Duodenal mucosa (tissue), 2 donors: ENCODE measurements at regions not wholly inside any gene's neighbourhood (a gene's known extent, or its start where the extent isn't known, plus 50 kb on each side); places are given as distances from the start of the nearest gene placed in this dataset.

Source experiments
- H3K27ac ChIP-seq: one replicate; pipeline ENCODE4 v1.7.0; 2013; ENCODE audit warnings: low read depth, low read length
- H3K27me3 ChIP-seq, 2 donors: one replicate each; pipeline ENCODE4 v1.7.0; 2013; ENCODE audit warnings: low read length in 2 of 2, control low read depth in 1 of 2; ENCODE audit not compliant: insufficient read depth in 2 of 2, control insufficient read depth in 1 of 2
- H3K36me3 ChIP-seq, 2 donors: one replicate each; pipeline ENCODE4 v1.7.0; 2013; ENCODE audit warnings: low read length in 2 of 2, control low read depth in 1 of 2; ENCODE audit not compliant: insufficient read depth in 2 of 2, control insufficient read depth in 1 of 2
- H3K4me1 ChIP-seq, 2 donors: one replicate each; pipeline ENCODE4 v1.7.0; 2013; ENCODE audit warnings: low read length in 2 of 2, control low read depth in 1 of 2; ENCODE audit not compliant: insufficient read depth in 2 of 2, control insufficient read depth in 1 of 2
- H3K4me3 ChIP-seq, 2 donors: one replicate each; pipeline ENCODE4 v1.7.0; 2013; ENCODE audit warnings: low read length in 2 of 2, low read depth in 1 of 2
- H3K9ac ChIP-seq, 2 donors: one replicate each; pipeline ENCODE4 v1.7.0; 2013; ENCODE audit warnings: low read length in 2 of 2, low read depth in 1 of 2
- H3K9me3 ChIP-seq, 2 donors: one replicate each; pipeline ENCODE4 v1.7.0; 2013; ENCODE audit warnings: low read length in 2 of 2, control low read depth in 1 of 2; ENCODE audit not compliant: control insufficient read depth in 1 of 2

DNA sequence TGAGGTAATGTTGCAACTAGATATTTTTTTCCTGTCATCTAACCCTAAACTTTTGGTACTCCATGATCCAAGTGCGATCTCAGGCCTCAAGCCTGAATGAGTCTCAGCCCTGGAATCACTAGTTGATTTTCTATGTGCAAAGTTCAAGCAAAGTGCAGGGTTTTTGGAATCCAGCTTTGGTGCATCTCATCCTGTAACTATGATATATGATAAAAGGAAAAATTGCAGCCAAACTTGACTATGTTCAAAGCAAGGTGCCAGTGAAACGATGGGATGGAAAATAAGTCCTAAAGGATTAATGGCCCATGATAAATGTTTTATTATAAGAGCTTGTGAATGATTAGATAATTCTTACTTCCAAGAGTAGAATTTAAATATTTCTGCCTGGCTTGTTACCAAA is 78.9 kb upstream of the NT5C1B start:
- Histone ChIP-seq H3K36me3 (no peaks in the 10 kb centered on the region), H3K27me3 (no peaks in the 10 kb centered on the region), H3K9me3 (no peaks in the 10 kb centered on the region), H3K4me1 (no peaks in the 10 kb centered on the region), H3K4me3 (no peak overlapping the region), H3K27ac (no peak overlapping the region), H3K9ac (no peak overlapping the region)

DNA sequence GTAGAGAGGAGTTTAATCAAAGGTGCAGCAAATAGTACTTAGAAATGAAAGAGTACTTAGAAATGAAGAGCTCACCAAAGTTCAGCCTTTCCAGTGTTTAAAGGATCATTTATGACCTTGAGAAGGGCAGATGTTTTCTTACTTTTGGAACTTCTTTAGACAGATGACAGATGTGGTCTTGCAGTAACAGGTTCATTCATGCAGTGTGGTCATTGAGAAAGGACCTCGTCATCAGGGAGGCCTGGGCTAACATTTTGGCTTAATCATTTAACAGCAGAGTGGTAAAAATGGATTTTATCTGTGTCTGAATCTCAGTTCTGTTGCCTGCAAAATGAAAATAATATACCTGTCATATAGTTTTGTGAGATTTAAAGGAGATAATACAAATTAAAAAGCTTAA is 75.1 kb upstream of the NT5C1B start:
- no peak overlapping the region for H3K9ac ChIP-seq
- H3K4me3 ChIP-seq = no peak overlapping the region
- no peaks in the 10 kb centered on the region for H3K36me3 ChIP-seq
- no peak overlapping the region for H3K27ac ChIP-seq
- no peaks in the 10 kb centered on the region for H3K9me3 ChIP-seq
- no peaks in the 10 kb centered on the region for H3K27me3 ChIP-seq
- no peaks in the 10 kb centered on the region for H3K4me1 ChIP-seq

DNA sequence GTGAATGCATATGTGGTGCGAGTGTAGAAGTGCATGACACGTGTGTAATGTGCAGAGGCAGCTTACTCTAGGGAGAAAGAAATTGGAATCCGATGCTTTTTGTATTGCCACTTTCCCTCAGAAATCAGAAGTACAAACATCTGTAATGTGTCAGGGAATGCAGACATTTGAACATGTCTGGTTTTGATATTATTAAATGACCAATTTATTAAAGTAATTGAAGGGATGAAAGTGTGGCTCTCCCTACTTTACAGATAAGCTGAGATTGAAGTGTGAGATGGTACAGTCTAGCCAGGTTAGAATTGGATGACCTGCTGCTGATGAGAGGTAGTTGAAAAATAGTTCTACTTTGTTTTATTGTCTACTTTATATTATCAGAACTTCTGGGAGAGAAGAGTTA is 74.5 kb upstream of the NT5C1B start:
- Histone ChIP-seq H3K27me3 (no peaks in the 10 kb centered on the region), H3K9me3 (no peaks in the 10 kb centered on the region), H3K4me1 (no peaks in the 10 kb centered on the region), H3K9ac (no peak overlapping the region), H3K36me3 (no peaks in the 10 kb centered on the region), H3K27ac (no peak overlapping the region), H3K4me3 (no peak overlapping the region)

DNA sequence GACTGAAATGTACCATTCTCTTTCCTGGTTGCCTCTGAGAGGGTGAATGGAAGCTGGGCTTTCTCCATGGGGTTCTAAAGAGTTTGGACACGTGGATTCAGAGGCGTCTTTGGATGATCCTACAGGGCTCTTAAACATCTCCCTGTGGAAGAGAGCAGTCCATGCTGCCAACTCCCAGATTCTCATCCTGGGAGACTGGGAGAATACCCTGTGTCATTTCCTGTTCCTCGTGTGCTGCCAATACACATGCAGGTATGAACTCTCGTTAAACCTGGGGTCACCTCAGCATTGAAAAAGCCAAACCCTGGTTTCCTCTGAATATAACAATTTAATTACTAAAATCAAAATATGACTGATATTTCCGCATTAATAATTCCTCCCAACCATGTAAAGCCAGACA is 73.3 kb upstream of the NT5C1B start:
- H3K9me3 ChIP-seq = no peaks in the 10 kb centered on the region
- no peaks in the 10 kb centered on the region for H3K4me1 ChIP-seq
- H3K9ac ChIP-seq = no peak overlapping the region
- no peak overlapping the region for H3K27ac ChIP-seq
- H3K36me3 ChIP-seq = no peaks in the 10 kb centered on the region
- no peaks in the 10 kb centered on the region for H3K27me3 ChIP-seq
- no peak overlapping the region for H3K4me3 ChIP-seq

DNA sequence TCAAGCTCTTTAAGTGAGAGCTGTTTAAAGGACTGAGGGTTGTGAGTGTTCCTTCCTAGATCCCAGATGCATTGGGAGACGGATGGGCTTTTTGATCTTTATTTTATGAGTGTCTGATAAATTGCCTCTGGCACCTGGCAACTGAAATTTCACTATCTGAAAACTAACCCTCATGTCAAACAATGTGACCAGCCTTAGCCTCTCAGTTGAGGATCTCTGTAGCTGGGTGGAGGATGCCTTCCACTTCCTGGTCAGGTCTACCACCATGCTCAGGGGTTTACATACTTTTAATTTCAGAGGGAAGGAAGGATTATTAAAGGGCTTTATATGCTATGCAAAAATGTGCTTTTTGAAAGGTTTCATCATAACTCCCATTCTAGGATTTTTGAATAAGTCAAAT is 70.5 kb upstream of the NT5C1B start:
- Histone ChIP-seq H3K27me3 (no peaks in the 10 kb centered on the region), H3K27ac (no peak overlapping the region), H3K4me3 (no peak overlapping the region), H3K9me3 (no peaks in the 10 kb centered on the region), H3K9ac (no peak overlapping the region), H3K36me3 (no peaks in the 10 kb centered on the region), H3K4me1 (no peaks in the 10 kb centered on the region)

DNA sequence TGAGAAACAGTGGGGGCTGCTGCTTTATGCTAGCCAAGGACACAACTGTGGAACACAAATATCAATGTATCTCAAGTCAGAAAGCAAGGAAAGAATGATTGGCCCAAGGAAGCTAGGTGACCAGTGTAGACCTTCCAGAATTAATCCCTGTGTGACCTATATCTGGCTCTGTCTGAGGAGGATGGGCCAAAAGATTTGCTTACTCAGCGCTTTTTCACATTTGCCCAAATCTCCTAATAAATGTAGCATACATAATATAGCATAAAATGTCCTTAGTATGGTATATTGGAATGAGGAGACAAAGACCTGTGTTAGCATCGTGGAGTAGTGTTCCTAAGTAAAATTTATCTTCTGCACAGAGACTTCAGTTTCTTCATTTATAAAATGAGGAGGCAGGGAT is 66.7 kb upstream of the NT5C1B start:
- no peak overlapping the region for H3K27ac ChIP-seq
- no peaks in the 10 kb centered on the region for H3K36me3 ChIP-seq

DNA sequence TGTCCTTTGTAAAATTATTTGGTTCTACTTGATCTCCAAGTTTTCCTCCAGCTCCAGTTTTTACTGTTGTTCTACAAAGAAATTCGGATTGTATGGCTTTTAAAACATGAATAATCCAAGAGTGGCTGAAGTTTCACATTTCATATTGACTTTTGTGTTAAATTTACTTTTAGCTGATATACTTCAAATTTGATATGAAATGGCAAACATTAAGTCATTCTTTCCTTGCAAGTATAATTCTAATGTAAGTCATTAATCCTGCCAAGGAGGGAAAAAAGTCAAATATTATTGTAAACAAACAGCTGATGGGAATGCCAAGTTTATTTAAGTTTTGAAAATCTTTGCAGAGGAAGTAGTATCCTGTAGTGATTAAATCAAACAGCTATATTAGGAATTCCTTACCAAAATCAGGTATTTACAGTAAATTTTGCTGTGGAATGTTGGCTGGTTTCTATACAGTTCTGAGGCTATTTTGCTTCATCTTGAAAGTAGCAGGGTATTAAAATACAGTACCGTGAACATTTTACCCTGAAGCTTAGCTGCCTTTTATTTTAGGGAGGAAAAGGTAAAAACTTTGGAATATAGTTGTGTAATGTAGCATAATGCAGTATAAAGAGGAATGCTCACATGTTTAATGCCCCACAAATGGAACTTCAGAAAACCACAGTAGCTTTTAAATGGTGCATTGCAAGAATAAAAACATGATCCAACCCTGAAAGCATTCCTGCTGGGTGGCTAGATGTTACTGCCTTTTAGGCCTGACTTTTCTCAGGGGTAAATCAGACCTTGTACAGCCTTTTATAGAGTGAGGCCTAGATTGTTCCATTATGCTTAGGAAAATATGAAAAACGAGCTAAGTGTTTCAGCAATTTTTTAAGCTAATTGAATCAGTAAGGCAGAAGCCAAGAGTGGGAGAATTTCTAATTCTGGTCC is 62.7 kb upstream of the NT5C1B start:
- H3K9ac ChIP-seq = no peak overlapping the region
- no peaks in the 10 kb centered on the region for H3K4me1 ChIP-seq
- H3K27ac ChIP-seq = no peak overlapping the region

More for the DNA sequence above, 66.7 kb upstream of the NT5C1B start:
- Histone ChIP-seq H3K4me3 (no peak overlapping the region), H3K9ac (no peak overlapping the region), H3K4me1 (no peaks in the 10 kb centered on the region), H3K9me3 (no peaks in the 10 kb centered on the region), H3K27me3 (no peaks in the 10 kb centered on the region)

DNA sequence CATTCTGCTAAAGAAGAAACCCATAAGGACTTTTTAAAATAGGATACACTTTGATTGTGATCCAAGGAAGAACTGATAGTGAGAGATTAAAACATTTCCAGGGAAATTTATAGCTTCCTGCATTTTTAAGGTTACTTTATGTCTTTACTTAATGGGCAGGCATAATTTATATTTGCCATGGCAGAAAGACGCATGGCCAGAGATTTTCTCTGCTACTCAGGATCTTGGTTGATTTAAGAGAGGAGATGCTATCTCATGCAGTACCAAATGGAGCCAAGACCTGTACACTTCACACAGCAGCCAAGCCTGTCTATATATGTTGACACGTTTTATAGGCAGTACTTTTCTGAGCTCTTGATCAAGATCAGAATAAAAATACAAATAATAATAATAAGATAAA is 60.9 kb upstream of the NT5C1B start:
- no peaks in the 10 kb centered on the region for H3K9me3 ChIP-seq
- no peak overlapping the region for H3K27ac ChIP-seq
- H3K27me3 ChIP-seq = no peaks in the 10 kb centered on the region
- H3K4me1 ChIP-seq = no peaks in the 10 kb centered on the region
- no peaks in the 10 kb centered on the region for H3K36me3 ChIP-seq
- no peak overlapping the region for H3K9ac ChIP-seq
- no peak overlapping the region for H3K4me3 ChIP-seq

More for the DNA sequence above, 62.7 kb upstream of the NT5C1B start:
- H3K9me3 ChIP-seq = no peaks in the 10 kb centered on the region
- no peaks in the 10 kb centered on the region for H3K27me3 ChIP-seq
- H3K36me3 ChIP-seq = no peaks in the 10 kb centered on the region
- H3K4me3 ChIP-seq = no peak overlapping the region

DNA sequence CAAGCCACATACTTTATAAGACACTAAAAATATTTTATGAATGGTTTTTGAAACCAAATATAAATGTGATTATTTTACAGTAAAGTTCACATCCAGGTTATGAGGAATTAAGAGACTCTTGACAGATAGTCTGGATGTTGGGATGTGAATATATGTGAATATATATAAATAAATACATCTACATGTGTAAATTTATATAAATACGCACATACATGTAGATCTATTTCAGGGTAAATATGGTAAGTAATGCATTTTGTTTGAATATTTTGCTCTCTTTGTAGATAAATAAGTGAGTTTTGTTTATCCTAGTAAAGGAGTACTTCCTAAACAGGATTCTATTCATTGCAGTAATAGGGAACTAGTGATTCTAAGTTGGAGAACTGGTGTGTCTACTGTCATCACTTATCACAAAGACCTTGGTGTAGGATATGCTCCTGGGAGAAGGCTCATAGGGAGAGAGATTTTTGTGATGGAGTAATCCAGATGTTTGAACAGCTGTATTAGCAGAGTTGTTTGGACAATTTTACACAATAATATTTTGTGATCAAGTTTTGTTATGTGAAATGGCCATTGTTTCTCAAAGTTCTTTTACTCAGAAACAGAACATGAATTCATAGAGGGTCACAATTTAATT is 60.2 kb upstream of the NT5C1B start:
- H3K4me3 ChIP-seq = no peak overlapping the region
- no peaks in the 10 kb centered on the region for H3K27me3 ChIP-seq
- no peaks in the 10 kb centered on the region for H3K4me1 ChIP-seq
- H3K36me3 ChIP-seq = no peaks in the 10 kb centered on the region
- no peak overlapping the region for H3K9ac ChIP-seq
- no peak overlapping the region for H3K27ac ChIP-seq
- H3K9me3 ChIP-seq = no peaks in the 10 kb centered on the region

DNA sequence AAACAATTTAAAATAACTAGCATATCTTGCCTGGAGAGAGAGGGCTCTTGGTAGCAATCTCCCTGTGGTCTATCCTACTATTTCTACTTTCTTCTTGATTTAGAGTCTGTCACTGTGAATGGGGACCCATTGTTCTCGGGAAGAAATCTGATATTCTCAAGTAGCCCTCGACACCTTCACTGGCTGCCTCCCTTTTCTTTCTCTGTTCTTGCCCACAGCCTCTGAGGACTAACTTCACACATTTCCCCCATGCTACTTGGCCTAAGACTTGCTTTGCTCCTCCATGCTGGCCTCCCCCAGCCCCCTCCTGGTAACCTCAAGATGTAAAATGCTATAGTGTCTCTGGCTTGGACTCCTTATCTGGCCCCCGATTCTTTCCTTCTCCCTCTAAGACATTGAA is 58.8 kb upstream of the NT5C1B start:
- H3K9me3 ChIP-seq = no peaks in the 10 kb centered on the region
- no peaks in the 10 kb centered on the region for H3K36me3 ChIP-seq
- H3K4me3 ChIP-seq = no peak overlapping the region
- no peak overlapping the region for H3K9ac ChIP-seq
- H3K4me1 ChIP-seq = no peaks in the 10 kb centered on the region
- H3K27me3 ChIP-seq = no peaks in the 10 kb centered on the region
- no peak overlapping the region for H3K27ac ChIP-seq
